DND-41 (cell line): ENCODE measurements at regions not wholly inside any gene's neighbourhood (a gene's known extent, or its start where the extent isn't known, plus 50 kb on each side); places are given as distances from the start of the nearest gene placed in this dataset.

Experiments used
- ATAC-seq: fragments of 200-7000 bp; cut with Tn5 transposase; 3 replicates; pipeline ENCODE4 v1.9.1; 2021; ENCODE audit warnings: low read depth; ENCODE audit not compliant: insufficient read depth
- DNase-seq: peaks from one replicate; pipeline ENCODE4 v3.0.0-alpha.2; 2020
- H2AFZ ChIP-seq: 2 replicates; pipeline ENCODE4 v1.6.0; 2012; ENCODE audit warnings: low read depth, low read length
- H3K27ac ChIP-seq: 2 replicates; pipeline ENCODE4 v1.5.1; 2012; ENCODE audit warnings: low read length, inconsistent platforms
- H3K27me3 ChIP-seq: fragments of 200-600 bp; sonication (generic); 2 replicates; pipeline ENCODE4 v1.6.0; 2012; ENCODE audit warnings: low read length, mild to moderate bottlenecking, inconsistent platforms; ENCODE audit not compliant: insufficient read depth, poor library complexity
- H3K36me3 ChIP-seq: 2 replicates; pipeline ENCODE4 v1.5.1; 2012; ENCODE audit warnings: low read length, inconsistent platforms; ENCODE audit not compliant: insufficient read depth
- H3K4me1 ChIP-seq: 2 replicates; pipeline ENCODE4 v1.5.1; 2012; ENCODE audit warnings: mild to moderate bottlenecking, low read length; ENCODE audit not compliant: insufficient read depth
- H3K4me2 ChIP-seq: 2 replicates; pipeline ENCODE4 v1.6.0; 2012; ENCODE audit warnings: mild to moderate bottlenecking, moderate library complexity, low read length, inconsistent platforms; ENCODE audit not compliant: insufficient read depth
- H3K4me3 ChIP-seq, 2 experiments: fragments of 200-600 bp in 1 of 2; shearing (Covaris generic) in 1 of 2; 2 replicates each; pipeline ENCODE4 v1.5.1; 2012 to 2016; ENCODE audit warnings: inconsistent platforms in 2 of 2, low read length in 2 of 2, mild to moderate bottlenecking in 2 of 2, low read depth in 1 of 2, moderate library complexity in 1 of 2
- H3K79me2 ChIP-seq: 2 replicates; pipeline ENCODE4 v1.6.0; 2012; ENCODE audit warnings: low read length, inconsistent platforms; ENCODE audit not compliant: insufficient read depth
- H3K9ac ChIP-seq: 2 replicates; pipeline ENCODE4 v1.6.0; 2012; ENCODE audit warnings: low read depth, mild to moderate bottlenecking, inconsistent platforms, low read length, moderate library complexity
- H3K9me3 ChIP-seq: 2 replicates; pipeline ENCODE4 v1.5.1; 2012; ENCODE audit warnings: low read length, moderate library complexity, mild to moderate bottlenecking, inconsistent platforms; ENCODE audit not compliant: insufficient read depth, severe bottlenecking
- H4K20me1 ChIP-seq: 2 replicates; pipeline ENCODE4 v1.6.0; 2012; ENCODE audit warnings: low read length; ENCODE audit not compliant: insufficient read depth
- EZH2 ChIP-seq: IDR thresholded peaks from 3 replicates; pipeline ENCODE4 v1.6.1; 2012; ENCODE audit warnings: borderline replicate concordance, low read depth, mild to moderate bottlenecking, moderate library complexity, low read length, inconsistent platforms; ENCODE audit not compliant: severe bottlenecking
- TF ChIP-seq, protein P1 (sequence below): IDR thresholded peaks from 2 replicates; pipeline ENCODE4 v1.5.1; 2012; ENCODE audit warnings: borderline replicate concordance, low read length, moderate library complexity, mild to moderate bottlenecking; ENCODE audit not compliant: poor library complexity, severe bottlenecking; ENCODE audit errors: extremely low read depth

DNA sequence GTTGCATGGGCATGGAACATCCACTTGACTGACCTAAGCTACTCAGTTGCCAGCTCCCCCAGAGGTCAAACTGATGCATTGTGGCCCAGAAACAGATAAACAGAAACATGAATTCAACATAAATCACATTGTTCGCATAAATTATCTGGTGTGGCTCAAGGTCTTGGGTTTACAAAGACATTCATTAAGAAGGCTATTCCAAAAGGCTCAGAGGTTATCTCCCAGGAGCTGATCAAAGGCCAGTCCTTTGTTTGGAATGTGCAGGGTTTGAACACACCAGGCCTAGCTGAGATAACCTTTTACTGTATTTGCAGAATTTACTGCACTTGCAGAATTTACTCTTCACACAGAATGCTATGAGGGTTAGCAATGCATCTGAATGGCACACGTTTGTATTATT is 96.4 kb upstream of the DCD start:
- Histone ChIP-seq H3K36me3 (no peaks in the 10 kb centered on the region), H3K79me2 (no peaks in the 10 kb centered on the region), H3K9ac (no peak overlapping the region), H3K4me1 (peaks cover 4% of the 10 kb centered on the region), H3K27me3 (no peaks in the 10 kb centered on the region), H3K27ac (no peak overlapping the region), H4K20me1 (no peaks in the 10 kb centered on the region), H3K4me3 (no peak overlapping the region), H3K4me2 (no peak overlapping the region), H3K9me3 (no peaks in the 10 kb centered on the region), H2AFZ (no peak overlapping the region)
- ATAC-seq (no peak), DNase-seq (no peak)
- TF ChIP-seq EZH2 = no peak
- TF ChIP-seq, protein P1, sequence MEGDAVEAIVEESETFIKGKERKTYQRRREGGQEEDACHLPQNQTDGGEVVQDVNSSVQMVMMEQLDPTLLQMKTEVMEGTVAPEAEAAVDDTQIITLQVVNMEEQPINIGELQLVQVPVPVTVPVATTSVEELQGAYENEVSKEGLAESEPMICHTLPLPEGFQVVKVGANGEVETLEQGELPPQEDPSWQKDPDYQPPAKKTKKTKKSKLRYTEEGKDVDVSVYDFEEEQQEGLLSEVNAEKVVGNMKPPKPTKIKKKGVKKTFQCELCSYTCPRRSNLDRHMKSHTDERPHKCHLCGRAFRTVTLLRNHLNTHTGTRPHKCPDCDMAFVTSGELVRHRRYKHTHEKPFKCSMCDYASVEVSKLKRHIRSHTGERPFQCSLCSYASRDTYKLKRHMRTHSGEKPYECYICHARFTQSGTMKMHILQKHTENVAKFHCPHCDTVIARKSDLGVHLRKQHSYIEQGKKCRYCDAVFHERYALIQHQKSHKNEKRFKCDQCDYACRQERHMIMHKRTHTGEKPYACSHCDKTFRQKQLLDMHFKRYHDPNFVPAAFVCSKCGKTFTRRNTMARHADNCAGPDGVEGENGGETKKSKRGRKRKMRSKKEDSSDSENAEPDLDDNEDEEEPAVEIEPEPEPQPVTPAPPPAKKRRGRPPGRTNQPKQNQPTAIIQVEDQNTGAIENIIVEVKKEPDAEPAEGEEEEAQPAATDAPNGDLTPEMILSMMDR = no peak

DNA sequence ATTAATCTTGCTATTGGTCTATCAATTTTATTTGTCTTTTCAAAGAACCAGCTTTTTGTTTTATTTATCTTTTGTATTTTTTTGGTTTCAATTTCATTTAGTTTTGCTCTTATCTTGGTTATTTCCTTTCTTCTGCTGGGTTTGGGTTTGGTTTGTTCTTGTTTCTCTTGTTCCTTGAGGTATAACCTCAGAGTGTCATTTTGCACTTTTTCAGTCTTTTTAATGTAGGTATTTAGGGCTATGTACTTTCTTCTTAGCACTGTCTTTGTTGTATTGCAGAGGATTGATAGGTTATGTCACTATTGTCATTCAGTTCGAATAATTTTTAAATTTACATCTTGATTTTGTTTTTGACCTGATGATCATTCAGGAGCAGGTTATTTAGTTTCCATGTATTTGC is 92.7 kb upstream of the DCD start:
- H3K4me2 ChIP-seq = no peak overlapping the region
- no peak overlapping the region for H3K27ac ChIP-seq
- DNase-seq (no peak), ATAC-seq (no peak)
- H2AFZ ChIP-seq = no peak overlapping the region
- H4K20me1 ChIP-seq = no peaks in the 10 kb centered on the region
- H3K9ac ChIP-seq = no peak overlapping the region
- H3K4me1 ChIP-seq = no peaks in the 10 kb centered on the region
- no peaks in the 10 kb centered on the region for H3K79me2 ChIP-seq
- TF ChIP-seq, protein P1 = no peak
- no peak for TF ChIP-seq EZH2
- H3K4me3 ChIP-seq = no peak overlapping the region
- no peaks in the 10 kb centered on the region for H3K36me3 ChIP-seq
- H3K9me3 ChIP-seq = no peaks in the 10 kb centered on the region
- no peaks in the 10 kb centered on the region for H3K27me3 ChIP-seq

DNA sequence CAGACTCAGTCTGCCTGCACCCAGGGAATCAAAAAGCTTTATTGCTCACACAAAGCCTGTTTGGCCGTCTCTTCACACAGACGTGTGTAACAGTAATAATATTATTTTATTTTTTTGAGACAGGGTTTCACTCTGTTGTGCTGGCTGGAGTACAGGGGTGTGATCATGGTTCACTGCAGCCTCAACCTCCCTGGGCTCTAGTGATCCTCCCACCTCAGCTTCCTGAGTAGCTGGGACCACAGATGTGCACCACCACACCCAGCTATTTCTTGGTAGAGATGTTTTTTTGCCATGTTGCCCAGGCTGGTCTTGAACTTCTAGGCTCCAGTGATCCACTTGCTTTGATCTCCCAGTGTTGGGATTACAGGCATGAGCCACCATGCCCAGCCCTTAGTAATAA is 88.4 kb upstream of the DCD start:
- Histone ChIP-seq H3K9me3 (no peaks in the 10 kb centered on the region), H2AFZ (no peak overlapping the region), H3K79me2 (no peaks in the 10 kb centered on the region), H3K27ac (no peak overlapping the region), H3K36me3 (no peaks in the 10 kb centered on the region), H3K9ac (no peak overlapping the region), H3K4me2 (no peak overlapping the region), H3K27me3 (no peaks in the 10 kb centered on the region), H4K20me1 (no peaks in the 10 kb centered on the region), H3K4me1 (no peaks in the 10 kb centered on the region), H3K4me3 (no peak overlapping the region)
- ATAC-seq (no peak), DNase-seq (no peak)
- TF ChIP-seq EZH2 = no peak
- TF ChIP-seq, protein P1 = no peak
